Hepatocyte (in vitro differentiated cells): ENCODE measurements at regions not wholly inside any gene's neighbourhood (a gene's known extent, or its start where the extent isn't known, plus 50 kb on each side); places are given as distances from the start of the nearest gene placed in this dataset.

Experiments used
- DNase-seq: peaks from one replicate; pipeline ENCODE4 v3.0.0-alpha.2; 2016; ENCODE audit warnings: low spot score
- H2AFZ ChIP-seq: fragments of 200-600 bp; sonication (generic); 2 replicates; pipeline ENCODE4 v1.6.0; 2016; ENCODE audit warnings: antibody characterized with exemption, mild to moderate bottlenecking
- H3K27ac ChIP-seq: fragments of 200-600 bp; sonication (generic); 2 replicates; pipeline ENCODE4 v1.5.1; 2016; ENCODE audit warnings: mild to moderate bottlenecking
- H3K27me3 ChIP-seq: fragments of 200-600 bp; sonication (generic); 2 replicates; pipeline ENCODE4 v1.6.1; 2016
- H3K36me3 ChIP-seq: fragments of 200-600 bp; sonication (generic); replicated peaks from 2 replicates; pipeline ENCODE4 v1.5.1; 2016; ENCODE audit warnings: low read depth; ENCODE audit not compliant: insufficient read depth
- H3K4me1 ChIP-seq: fragments of 200-600 bp; sonication (generic); 2 replicates; pipeline ENCODE4 v1.5.1; 2016; ENCODE audit warnings: mild to moderate bottlenecking, moderate library complexity; ENCODE audit not compliant: insufficient read depth
- H3K4me2 ChIP-seq: fragments of 200-600 bp; sonication (generic); 2 replicates; pipeline ENCODE4 v1.6.0; 2016
- H3K4me3 ChIP-seq: fragments of 200-600 bp; sonication (generic); 2 replicates; pipeline ENCODE4 v1.5.1; 2016; ENCODE audit warnings: mild to moderate bottlenecking
- H3K79me2 ChIP-seq: fragments of 200-600 bp; sonication (generic); 2 replicates; pipeline ENCODE4 v1.6.0; 2017; ENCODE audit warnings: mild to moderate bottlenecking
- H3K9me2 ChIP-seq: fragments of 200-600 bp; sonication (generic); replicated peaks from 2 replicates; pipeline ENCODE4 v1.6.0; 2017; ENCODE audit warnings: mild to moderate bottlenecking; ENCODE audit not compliant: insufficient read depth
- H3K9me3 ChIP-seq: fragments of 200-600 bp; sonication (generic); 2 replicates; pipeline ENCODE4 v1.5.1; 2016; ENCODE audit warnings: low read depth, mild to moderate bottlenecking
- H4K20me1 ChIP-seq: fragments of 200-600 bp; sonication (generic); 2 replicates; pipeline ENCODE4 v1.6.0; 2016; ENCODE audit warnings: mild to moderate bottlenecking; ENCODE audit not compliant: insufficient read depth, poor library complexity, severe bottlenecking
- CTCF ChIP-seq: fragments of 200-600 bp; sonication (generic); IDR thresholded peaks from 2 replicates; pipeline ENCODE4 v1.5.1; 2016; ENCODE audit warnings: antibody characterized with exemption, mild to moderate bottlenecking; ENCODE audit not compliant: poor library complexity
- EZH2 ChIP-seq: fragments of 200-600 bp; sonication (generic); IDR thresholded peaks from 2 replicates; pipeline ENCODE4 v1.6.1; 2016; ENCODE audit warnings: antibody characterized with exemption, mild to moderate bottlenecking, borderline replicate concordance
- EZH2phosphoT487 ChIP-seq: fragments of 200-600 bp; sonication (generic); IDR thresholded peaks from one replicate; pipeline ENCODE4 v1.6.1; 2018; ENCODE audit warnings: antibody characterized with exemption, mild to moderate bottlenecking, low read depth, moderate library complexity; ENCODE audit not compliant: unreplicated experiment, severe bottlenecking
- WGBS: methylation state at CpG from one replicate; pipeline ENCODE4 v1.1.6; 2016; ENCODE audit warnings: low lambda C conversion rate; ENCODE audit errors: missing lambda C conversion rate; 5-methylcytosine and 5-hydroxymethylcytosine counted together

- WGBS: 70% methylated on average over 3 of the region's 3 CpGs
- no peak for TF ChIP-seq CTCF
- TF ChIP-seq EZH2: no peak
- TF ChIP-seq EZH2phosphoT487: no peak
Observed at GRCh38 chr20:57939499-57939898, 229.7 kb upstream of the PMEPA1 start.

GRCh38 chr20:57938158-57939108 lies 228.6 kb upstream of the PMEPA1 start:
- WGBS: 82% methylated on average over 19 of the region's 19 CpGs
- no peak overlapping the region for H3K27ac ChIP-seq
- H3K79me2 ChIP-seq: no peaks in the 10 kb centered on the region
- H3K4me1 ChIP-seq: peaks cover 13% of the 10 kb centered on the region
- TF ChIP-seq EZH2phosphoT487 (no peak), CTCF (no peak), EZH2 (no peak)
- H2AFZ ChIP-seq: no peak overlapping the region
- H3K4me3 ChIP-seq: no peak overlapping the region
- no peaks in the 10 kb centered on the region for H3K36me3 ChIP-seq
- no peak overlapping the region for H3K4me2 ChIP-seq
- H4K20me1 ChIP-seq: no peaks in the 10 kb centered on the region
- H3K9me3 ChIP-seq: no peaks in the 10 kb centered on the region
- DNase-seq: no peak
- H3K27me3 ChIP-seq: no peaks in the 10 kb centered on the region
- no peaks in the 10 kb centered on the region for H3K9me2 ChIP-seq

More at GRCh38 chr20:57939499-57939898, 229.7 kb upstream of the PMEPA1 start:
- Histone ChIP-seq H3K9me3 (no peaks in the 10 kb centered on the region), H3K4me1 (peaks cover 13% of the 10 kb centered on the region), H3K36me3 (no peaks in the 10 kb centered on the region), H3K79me2 (no peaks in the 10 kb centered on the region), H2AFZ (no peak overlapping the region), H3K9me2 (no peaks in the 10 kb centered on the region), H3K4me2 (no peak overlapping the region), H3K27ac (no peak overlapping the region), H3K4me3 (no peak overlapping the region), H4K20me1 (no peaks in the 10 kb centered on the region), H3K27me3 (no peaks in the 10 kb centered on the region)
- no peak for DNase-seq

- WGBS: 67% methylated on average over 6 of the region's 6 CpGs
- DNase-seq: no peak
Observed at GRCh38 chr20:57936636-57937385, 227.0 kb upstream of the PMEPA1 start.

More at GRCh38 chr20:57936636-57937385, 227.0 kb upstream of the PMEPA1 start:
- Histone ChIP-seq H2AFZ (no peak overlapping the region), H3K79me2 (no peaks in the 10 kb centered on the region), H3K4me3 (no peak overlapping the region), H3K9me2 (no peaks in the 10 kb centered on the region), H3K9me3 (no peaks in the 10 kb centered on the region), H3K27me3 (no peaks in the 10 kb centered on the region), H3K36me3 (no peaks in the 10 kb centered on the region), H3K4me2 (no peak overlapping the region), H3K4me1 (peaks cover 6% of the 10 kb centered on the region), H3K27ac (peak overlapping the region; percentile 49), H4K20me1 (no peaks in the 10 kb centered on the region)
- TF ChIP-seq EZH2phosphoT487 (no peak), CTCF (no peak), EZH2 (no peak)
